Right lobe of liver (tissue), 6 donors: ENCODE measurements at regions not wholly inside any gene's neighbourhood (a gene's known extent, or its start where the extent isn't known, plus 50 kb on each side); places are given as distances from the start of the nearest gene placed in this dataset.

Experiments
- ATAC-seq, 4 donors: fragments of 200-7000 bp; cut with Tn5 transposase; one replicate each; pipeline ENCODE4 v1.9.1; 2020; ENCODE audit warnings: mild to moderate bottlenecking in 4 of 4, moderate library complexity in 4 of 4
- DNase-seq, 3 donors: peaks; one replicate each; pipeline ENCODE4 v3.0.0-alpha.2; 2020
- H3K27ac ChIP-seq, 3 donors: fragments of 200-600 bp; one replicate each; pipeline ENCODE4 v1.8.0; 2022
- H3K27me3 ChIP-seq, 2 donors: fragments of 200-600 bp; one replicate each; pipeline ENCODE4 v1.8.0; 2022
- H3K36me3 ChIP-seq, 4 donors: fragments of 200-600 bp; sonication (generic) in 1 of 4; one replicate each; pipeline versions ENCODE4 v1.5.1 to v1.8.0; 2017 to 2022; ENCODE audit warnings: control low read depth in 1 of 4
- H3K4me1 ChIP-seq, 4 donors: fragments of 200-600 bp; sonication (generic) in 1 of 4; one replicate each; pipeline versions ENCODE4 v1.5.1 to v1.8.0; 2017 to 2022; ENCODE audit warnings: control low read depth in 1 of 4
- H3K4me3 ChIP-seq, 3 donors: fragments of 200-600 bp; one replicate each; pipeline ENCODE4 v1.8.0; 2022
- H3K9me3 ChIP-seq, 4 donors: fragments of 200-600 bp; sonication (generic) in 1 of 4; one replicate each; pipeline versions ENCODE4 v1.5.1 to v1.8.0; 2017 to 2022; ENCODE audit warnings: control low read depth in 1 of 4
- POLR2A ChIP-seq: fragments of 450-650 bp; IDR thresholded peaks from one replicate; pipeline ENCODE4 v1.6.1; 2017; ENCODE audit warnings: antibody characterized with exemption, mild to moderate bottlenecking
- WGBS: methylation state at CpG from one replicate; pipeline ENCODE4 v1.1.6; 2018; ENCODE audit warnings: low coverage, low lambda C conversion rate; ENCODE audit not compliant: insufficient coverage; ENCODE audit errors: missing lambda C conversion rate; 5-methylcytosine and 5-hydroxymethylcytosine counted together
- intact Hi-C, 2 donors: fragments of 100-400 bp; cut with DNase I; formaldehyde crosslinking; loops; one replicate each; pipeline versions ENCODE4 v1.11.2 to v1.14.1; 2022
- TF ChIP-seq, protein P1 (sequence below), 4 donors: fragments of 200-600 bp in 3 of 4; fragments of 450-650 bp in 1 of 4; IDR thresholded peaks; one replicate each; pipeline versions ENCODE4 v1.5.1 to v1.8.0; 2016 to 2022; ENCODE audit warnings: antibody characterized with exemption in 4 of 4, mild to moderate bottlenecking in 2 of 4
- donor health status: DM: no; HTN: yes; CAD: no.
- donor health status: DM: no; HTN: no; CAD: no.
- donor health status: DM: no; HTN: no; CAD: no.
- donor health status: DM: no; HTN: yes; CAD: no.
- donor health status: DM: no; HTN: yes; CAD: no.

DNA sequence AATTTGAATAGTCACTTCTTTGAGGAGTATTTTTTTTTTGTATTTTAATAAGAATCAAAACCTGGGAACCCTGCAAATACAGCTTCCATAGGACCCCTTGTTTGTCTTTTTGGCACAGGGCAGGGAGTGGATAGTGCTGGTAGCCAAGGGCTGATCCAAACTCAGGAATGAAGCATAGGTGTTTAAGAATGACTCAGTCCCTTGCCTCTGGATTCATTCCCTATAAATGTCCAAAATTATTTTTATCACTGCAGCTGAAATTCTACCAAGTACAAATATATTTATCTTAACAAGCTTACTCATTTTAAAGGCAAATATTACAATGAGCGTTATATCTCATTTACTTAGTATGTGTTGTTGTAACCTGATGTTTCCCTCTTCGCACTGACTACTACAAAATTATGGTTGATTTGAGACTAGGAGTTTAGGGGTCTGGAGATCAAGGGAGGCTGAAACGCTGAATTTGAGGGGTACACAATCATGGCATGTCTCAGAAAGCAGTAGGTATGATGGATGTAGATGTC lies 278.6 kb upstream of the LYPLAL1 start:
- Histone ChIP-seq H3K36me3 (no peaks in the 10 kb centered on the region), H3K4me3 (no peak overlapping the region), H3K9me3 (no peaks in the 10 kb centered on the region), H3K4me1 (no peaks in the 10 kb centered on the region), H3K27ac (no peak overlapping the region), H3K27me3 (no peaks in the 10 kb centered on the region)
- DNase-seq = no peak
- TF ChIP-seq, protein P1, sequence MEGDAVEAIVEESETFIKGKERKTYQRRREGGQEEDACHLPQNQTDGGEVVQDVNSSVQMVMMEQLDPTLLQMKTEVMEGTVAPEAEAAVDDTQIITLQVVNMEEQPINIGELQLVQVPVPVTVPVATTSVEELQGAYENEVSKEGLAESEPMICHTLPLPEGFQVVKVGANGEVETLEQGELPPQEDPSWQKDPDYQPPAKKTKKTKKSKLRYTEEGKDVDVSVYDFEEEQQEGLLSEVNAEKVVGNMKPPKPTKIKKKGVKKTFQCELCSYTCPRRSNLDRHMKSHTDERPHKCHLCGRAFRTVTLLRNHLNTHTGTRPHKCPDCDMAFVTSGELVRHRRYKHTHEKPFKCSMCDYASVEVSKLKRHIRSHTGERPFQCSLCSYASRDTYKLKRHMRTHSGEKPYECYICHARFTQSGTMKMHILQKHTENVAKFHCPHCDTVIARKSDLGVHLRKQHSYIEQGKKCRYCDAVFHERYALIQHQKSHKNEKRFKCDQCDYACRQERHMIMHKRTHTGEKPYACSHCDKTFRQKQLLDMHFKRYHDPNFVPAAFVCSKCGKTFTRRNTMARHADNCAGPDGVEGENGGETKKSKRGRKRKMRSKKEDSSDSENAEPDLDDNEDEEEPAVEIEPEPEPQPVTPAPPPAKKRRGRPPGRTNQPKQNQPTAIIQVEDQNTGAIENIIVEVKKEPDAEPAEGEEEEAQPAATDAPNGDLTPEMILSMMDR (IDR thresholded peaks at IDR 0.05) = no peak
- TF ChIP-seq POLR2A = no peak
- intact Hi-C loops = no loop called here
- WGBS = 67% methylated on average over 3 of the region's 3 CpGs
- ATAC-seq = no peak

DNA sequence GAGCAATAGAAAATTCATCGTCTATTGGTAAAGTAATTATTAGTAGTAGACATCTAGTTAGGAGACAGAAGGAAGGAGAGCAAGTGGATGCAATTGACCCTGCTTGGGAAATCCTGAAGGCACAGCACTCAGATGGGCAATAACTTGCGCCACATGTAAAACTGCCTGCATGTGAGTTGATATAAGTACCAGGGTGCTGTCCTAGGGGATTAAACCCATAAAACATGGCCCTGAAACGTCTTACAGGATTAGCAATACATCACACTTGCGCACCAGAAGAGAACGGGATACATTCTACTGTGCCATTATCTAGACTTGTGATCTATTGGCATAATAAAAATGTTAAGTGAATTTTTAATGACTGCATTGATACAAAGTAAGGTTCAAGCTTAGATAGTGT lies 277.5 kb upstream of the LYPLAL1 start:
- DNase-seq = no peak
- TF ChIP-seq POLR2A = no peak
- TF ChIP-seq, protein P1 (IDR thresholded peaks at IDR 0.05) = no peak
- no peaks in the 10 kb centered on the region for H3K36me3 ChIP-seq
- ATAC-seq = no peak
- H3K4me1 ChIP-seq = no peaks in the 10 kb centered on the region
- intact Hi-C loops = no loop called here
- WGBS = 73% methylated on average over 5 of the region's 5 CpGs
- no peak overlapping the region for H3K4me3 ChIP-seq
- no peak overlapping the region for H3K27ac ChIP-seq
- H3K27me3 ChIP-seq = no peaks in the 10 kb centered on the region
- H3K9me3 ChIP-seq = no peaks in the 10 kb centered on the region

DNA sequence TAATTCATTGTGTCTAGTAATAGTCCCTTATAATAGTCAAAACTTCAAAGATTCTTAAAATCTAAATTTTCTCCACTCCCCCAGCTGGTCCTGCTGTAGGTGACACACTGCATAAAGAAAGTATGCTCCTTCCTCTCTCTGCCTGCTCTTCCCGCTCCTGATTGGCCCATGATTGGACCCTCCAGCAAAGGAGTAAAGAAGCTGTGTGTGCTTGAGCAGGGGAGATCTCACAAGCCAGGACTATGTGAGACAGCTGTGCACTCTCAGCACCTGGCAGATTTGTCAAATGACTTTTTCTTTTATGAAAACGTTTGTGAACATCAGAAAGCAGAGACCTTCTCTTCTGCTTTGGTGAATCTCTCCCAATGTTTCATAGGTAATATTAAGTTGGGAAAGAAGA lies 274.8 kb upstream of the LYPLAL1 start:
- Histone ChIP-seq H3K27ac (no peak overlapping the region), H3K36me3 (no peaks in the 10 kb centered on the region), H3K9me3 (no peaks in the 10 kb centered on the region), H3K4me1 (no peaks in the 10 kb centered on the region), H3K27me3 (no peaks in the 10 kb centered on the region), H3K4me3 (no peak overlapping the region)
- ATAC-seq (no peak), DNase-seq (no peak)
- intact Hi-C loops = no loop called here
- WGBS = 20% methylated on average over 2 of the region's 2 CpGs
- TF ChIP-seq, protein P1 (IDR thresholded peaks at IDR 0.05) = no peak
- TF ChIP-seq POLR2A = no peak

DNA sequence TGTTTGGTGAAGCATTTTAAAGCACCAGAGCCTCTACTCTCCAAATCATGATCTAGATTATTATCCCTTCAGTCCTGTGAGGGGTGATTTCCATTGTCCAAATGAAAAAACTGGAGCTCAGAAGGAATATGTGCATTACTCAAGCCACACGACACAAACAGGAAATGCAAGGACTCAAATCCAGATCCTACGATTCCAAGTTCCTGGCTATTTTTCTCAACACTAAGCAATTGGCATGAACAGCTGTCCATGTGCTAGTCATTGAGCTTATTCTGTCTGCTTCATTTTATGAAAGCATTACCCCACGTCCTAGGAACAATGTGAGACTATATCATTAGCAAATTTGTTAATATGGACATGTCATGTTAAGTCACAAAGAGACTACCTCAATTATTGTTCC lies 273.1 kb upstream of the LYPLAL1 start:
- no peak for ATAC-seq
- WGBS = 47% methylated on average over 3 of the region's 3 CpGs
- no peaks in the 10 kb centered on the region for H3K36me3 ChIP-seq
- no peak for DNase-seq
- no peak overlapping the region for H3K4me3 ChIP-seq
- no peak overlapping the region for H3K27ac ChIP-seq
- H3K27me3 ChIP-seq = no peaks in the 10 kb centered on the region
- no peaks in the 10 kb centered on the region for H3K4me1 ChIP-seq
- intact Hi-C loops = no loop called here
- no peaks in the 10 kb centered on the region for H3K9me3 ChIP-seq
- TF ChIP-seq, protein P1 (IDR thresholded peaks at IDR 0.05) = no peak
- TF ChIP-seq POLR2A = no peak

DNA sequence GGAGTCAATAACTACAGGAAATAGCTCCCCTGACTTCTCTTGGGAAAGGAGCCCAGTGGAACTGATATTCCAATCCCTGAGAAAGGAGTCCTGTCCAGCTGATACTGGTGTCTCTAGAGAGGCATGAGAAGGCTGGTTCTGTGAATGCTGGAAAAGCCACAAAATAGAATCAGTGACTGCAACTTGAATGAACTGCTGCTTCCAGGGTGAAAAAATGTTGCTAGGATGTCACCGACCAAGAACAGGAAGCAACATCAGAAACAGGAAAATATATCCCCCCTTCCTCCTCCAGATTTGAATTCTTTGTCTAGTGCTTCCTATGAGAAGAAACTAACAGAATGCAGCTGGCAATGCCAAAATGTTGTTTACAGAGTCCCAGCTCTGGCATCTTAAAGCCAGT lies 269.3 kb upstream of the LYPLAL1 start:
- H3K36me3 ChIP-seq = no peaks in the 10 kb centered on the region
- TF ChIP-seq, protein P1 (IDR thresholded peaks at IDR 0.05) = no peak
- TF ChIP-seq POLR2A = no peak
- no peaks in the 10 kb centered on the region for H3K4me1 ChIP-seq
- intact Hi-C loops = no loop called here
- no peaks in the 10 kb centered on the region for H3K9me3 ChIP-seq
- DNase-seq = no peak
- no peak overlapping the region for H3K4me3 ChIP-seq
- H3K27ac ChIP-seq = no peak overlapping the region
- 14% methylated on average over 1 of the region's 1 CpG for WGBS
- H3K27me3 ChIP-seq = no peaks in the 10 kb centered on the region
- peak; percentile 18 to 41 (median 38) for ATAC-seq
